Stimulated activated CD8-positive, alpha-beta memory T cell treated with anti-CD3 and anti-CD28 coated beads, Interleukin-7, amount 100 ng/mL, for 1 hour (primary cell): ENCODE measurements at regions not wholly inside any gene's neighbourhood (a gene's known extent, or its start where the extent isn't known, plus 50 kb on each side); places are given as distances from the start of the nearest gene placed in this dataset.

ENCODE experiments used
- DNase-seq, 2 donors: peaks; one replicate each; pipeline ENCODE4 v3.0.0-alpha.2; 2020; ENCODE audit warnings: low read depth in 2 of 2

DNA sequence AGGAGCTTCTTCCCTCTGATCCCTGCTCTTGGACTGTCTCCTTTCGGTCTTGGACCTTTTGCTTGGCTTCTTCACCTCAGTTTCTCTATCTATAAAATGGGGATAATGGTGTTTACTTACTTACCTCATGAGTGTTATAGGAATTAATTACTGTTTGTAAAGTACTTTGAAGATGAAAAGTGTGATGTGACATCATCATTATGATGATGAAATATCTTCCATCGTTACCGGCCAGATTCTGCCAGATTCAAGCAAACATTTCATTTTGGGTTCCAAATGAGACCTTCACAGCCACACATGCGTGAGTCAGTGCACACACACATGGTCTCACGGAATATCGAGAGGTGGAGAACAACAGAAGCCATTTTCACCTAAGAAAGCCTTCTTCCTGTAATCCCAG is 220.1 kb upstream of the RPL34 start:
- no peak for DNase-seq

DNA sequence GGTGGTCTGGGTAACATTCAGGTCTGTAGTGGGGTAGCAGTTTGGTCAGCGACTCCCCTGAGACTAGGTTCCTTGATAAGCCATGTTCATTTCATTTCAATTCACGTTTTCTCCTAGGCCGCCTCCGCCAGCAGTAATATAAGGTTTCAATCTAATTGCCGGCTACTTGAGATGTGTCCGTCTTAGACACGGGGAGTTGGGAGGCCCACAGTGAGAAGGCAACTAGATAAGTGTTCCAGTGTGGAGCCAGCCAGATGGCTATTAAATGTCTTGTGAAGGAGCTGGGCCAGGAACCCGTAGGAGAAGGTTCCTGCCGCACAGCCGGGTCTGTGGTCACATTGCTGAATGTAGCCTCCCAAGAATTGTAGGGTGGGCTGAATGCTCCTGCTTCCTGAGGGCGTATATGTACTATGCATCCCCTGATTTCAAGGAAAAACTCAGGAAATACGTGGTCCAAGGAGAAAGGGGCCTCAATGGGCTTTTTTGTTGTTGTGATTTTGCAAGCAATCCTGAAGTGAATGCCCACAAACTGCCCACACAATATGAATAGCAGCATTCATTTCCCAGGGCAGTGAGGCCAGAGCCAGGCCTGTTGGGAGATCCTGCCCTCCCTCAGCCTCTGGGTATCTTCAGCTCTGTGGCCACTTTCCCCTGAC is 220.6 kb upstream of the RPL34 start:
- no peak for DNase-seq

DNA sequence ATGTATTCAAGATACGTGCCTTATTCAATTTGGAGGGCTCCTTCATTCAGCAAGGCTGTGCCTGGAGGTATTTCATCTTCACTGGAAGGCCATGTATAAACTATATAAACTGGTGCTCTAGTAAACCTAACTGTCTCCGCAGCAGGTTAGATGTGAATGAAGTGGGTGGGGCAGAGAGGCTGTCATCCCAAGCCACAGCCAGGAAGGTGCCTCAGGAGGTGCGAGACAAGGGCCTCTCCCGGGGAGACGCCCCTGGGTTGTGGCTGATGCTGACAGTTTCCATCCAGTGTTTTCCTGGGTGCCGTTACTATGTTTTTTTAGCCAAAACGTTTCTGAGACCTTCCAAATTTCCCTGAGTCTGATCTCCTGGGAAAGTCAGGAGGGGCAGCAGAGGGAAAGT is 221.5 kb upstream of the RPL34 start:
- DNase-seq = no peak

DNA sequence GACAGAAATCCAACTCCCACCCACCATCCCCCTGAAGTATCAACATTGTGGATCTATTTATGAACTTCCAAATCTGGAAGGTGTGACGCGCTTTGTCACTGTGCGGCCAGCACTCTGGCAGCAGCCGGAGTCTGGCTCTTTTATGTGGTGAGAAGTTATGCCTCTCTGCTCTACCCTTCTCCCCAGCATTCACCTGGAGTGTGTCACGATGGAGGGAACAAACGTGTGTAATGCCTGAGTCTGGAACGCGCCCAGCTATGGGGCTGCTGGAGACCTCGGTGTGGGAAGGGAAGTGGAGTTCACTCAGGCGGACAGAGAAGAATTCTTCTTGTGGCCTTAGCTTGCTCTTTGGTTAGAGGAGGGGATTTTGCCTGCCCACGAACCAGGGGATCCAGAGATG is 222.1 kb upstream of the RPL34 start:
- no peak for DNase-seq

DNA sequence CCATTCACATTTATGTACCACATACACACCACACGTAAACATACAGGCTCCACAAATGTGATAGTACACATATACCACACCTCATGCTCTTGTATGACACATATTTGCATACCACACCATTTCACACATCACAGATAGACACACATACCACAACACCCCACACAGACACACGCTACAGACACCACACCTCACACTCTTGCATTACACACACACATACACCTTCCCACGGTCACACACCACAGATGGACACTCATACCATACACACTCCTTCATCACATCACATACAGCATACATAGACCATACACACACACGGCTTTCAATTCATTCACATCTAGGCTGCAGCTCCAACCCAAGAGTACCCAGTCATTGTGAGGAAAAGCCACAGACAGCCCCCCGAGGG is 222.5 kb upstream of the RPL34 start:
- no peak for DNase-seq

DNA sequence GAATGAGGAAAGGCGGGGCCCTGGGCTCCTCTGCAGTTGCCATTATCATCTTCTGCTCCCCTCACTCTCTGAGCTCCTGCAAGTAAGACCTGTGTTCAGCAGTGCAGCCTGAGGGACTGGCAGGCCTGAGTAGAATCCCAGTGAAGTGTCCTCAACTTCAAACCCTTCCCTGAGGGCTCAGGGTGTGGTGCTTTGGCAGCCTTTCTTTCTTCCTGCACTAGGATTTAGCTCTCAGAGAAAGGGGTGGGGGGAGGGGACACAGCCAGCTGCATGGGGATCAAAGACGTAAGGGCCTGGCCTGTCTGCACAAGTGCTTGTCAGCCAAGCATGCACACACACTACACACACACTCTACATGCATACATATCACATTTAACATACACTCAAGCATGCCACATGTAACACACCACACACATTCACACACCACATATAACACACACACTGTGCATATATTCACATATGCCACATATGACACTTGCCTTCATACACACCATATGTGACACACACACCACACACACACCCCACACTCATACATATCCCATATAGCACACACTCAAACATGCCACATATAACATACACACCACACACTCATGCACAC is 223.4 kb upstream of the RPL34 start:
- DNase-seq = no peak

DNA sequence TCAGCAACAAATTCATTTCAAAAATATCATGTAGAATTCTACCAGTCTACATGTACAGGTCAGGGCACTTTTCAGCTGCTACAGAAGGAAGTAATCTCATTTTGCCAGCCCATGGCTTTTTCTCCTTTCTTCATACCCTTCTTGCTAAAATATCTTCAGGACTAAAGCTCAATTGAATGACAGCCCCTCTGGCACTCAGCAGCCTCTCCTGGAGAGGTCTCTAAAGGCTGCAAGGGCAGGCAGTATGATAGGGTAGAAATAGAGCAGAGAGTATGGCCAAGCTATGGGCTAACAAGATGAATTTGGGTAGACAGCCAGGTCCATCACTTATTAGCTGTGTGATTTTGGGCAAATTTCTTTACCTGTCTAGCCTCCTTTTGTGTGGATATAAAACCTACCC is 224.6 kb upstream of the RPL34 start:
- DNase-seq = no peak

DNA sequence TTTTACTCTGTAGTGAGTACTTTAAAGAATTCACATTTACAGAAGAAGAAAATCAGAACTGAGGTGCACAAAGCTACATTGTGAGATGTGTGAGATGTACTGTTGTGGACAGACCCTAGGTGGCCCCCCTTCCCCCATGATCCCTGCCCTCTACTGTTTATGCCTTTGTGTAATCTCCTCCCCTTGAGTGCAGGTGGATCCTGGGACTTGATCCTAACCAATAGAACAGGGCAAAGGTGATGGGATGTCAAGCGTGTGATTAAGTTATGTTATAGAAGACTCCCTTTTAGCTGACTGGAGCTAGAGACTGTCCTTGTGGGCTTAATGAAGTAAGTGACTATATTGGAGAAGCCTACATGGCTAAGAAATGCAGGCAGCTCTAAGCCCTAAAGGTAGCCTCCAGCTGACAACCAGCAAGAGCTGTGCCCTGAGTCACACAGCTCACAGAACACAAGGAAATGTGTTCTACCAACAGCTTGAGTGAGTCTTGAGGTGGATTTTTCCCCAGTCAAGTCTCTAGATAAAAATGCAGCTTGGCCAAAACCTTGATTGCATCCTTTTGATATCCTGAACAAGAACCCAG is 225.2 kb upstream of the LEF1 start:
- no peak for DNase-seq

DNA sequence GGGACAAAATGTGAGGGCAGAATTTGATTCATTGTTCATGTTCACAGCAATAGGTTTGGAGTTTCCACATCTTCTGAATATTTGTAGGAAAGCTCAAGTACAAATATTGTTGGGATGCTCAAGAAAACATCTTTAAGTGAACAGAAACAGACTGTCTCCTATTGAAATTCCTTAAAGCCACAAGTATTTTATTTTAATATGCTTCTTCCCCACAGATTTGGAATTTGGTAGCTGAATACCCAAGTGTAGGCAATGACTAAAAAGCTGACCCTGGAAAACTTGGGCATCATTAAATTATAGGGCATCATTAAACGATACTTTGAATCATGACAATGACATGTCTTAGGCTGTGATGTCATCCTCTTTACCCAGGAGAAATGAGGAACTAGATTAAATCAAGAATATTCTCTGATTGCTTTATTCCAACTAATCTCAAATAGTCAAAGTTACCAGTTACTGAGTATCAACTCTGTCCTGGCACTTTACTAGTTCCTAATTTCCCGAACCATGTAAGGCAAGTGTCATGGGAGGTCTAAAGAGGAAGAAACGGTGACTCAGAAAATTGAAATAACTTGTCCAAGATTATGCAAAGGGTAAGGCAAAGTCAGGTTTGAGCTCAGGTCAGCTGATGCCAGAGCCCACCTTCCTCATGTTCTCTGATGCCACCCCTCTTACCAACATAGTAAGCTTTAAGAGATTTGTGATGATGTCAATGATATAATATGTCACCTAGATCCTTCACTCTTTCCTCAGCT is 223.1 kb upstream of the LEF1 start:
- DNase-seq = no peak

DNA sequence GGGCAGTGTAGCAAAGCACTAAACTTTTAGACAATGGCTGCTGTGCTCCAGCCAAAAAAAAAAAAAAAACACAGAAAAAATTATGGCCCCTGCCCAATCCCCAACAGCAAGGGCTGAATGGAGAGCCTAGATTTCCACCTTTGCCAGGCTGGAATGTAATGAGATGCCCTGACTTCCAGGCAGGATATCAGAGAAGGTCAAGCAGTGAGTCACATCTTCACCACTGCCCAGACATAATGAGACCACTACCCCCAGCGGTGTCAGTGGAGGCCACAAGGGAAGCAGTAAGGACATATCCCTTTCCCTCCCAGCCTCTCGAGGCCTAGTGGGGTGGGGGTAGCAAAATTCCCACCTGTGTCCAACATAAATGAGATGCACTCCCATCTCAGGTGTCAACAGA is 216.3 kb upstream of the LEF1 start:
- DNase-seq = no peak

DNA sequence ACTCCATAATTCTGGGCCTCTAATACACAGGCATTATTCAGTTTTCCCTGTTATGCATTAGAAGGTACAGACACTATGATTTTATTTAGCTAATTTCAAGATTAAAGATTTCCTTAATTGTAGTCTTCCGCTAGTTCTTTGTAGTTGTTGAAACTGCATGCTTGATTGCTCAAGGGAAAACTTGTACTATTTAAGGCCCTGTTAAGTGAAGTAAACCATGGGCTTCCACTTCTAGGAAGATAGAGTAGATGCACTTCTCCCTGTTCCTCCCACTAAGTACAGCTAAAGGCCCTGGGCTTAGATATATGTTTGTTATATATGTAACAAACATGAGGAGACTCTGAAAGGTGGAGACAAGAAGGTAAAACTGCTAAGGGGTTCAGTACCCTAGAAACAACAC is 215.8 kb upstream of the LEF1 start:
- DNase-seq = no peak

DNA sequence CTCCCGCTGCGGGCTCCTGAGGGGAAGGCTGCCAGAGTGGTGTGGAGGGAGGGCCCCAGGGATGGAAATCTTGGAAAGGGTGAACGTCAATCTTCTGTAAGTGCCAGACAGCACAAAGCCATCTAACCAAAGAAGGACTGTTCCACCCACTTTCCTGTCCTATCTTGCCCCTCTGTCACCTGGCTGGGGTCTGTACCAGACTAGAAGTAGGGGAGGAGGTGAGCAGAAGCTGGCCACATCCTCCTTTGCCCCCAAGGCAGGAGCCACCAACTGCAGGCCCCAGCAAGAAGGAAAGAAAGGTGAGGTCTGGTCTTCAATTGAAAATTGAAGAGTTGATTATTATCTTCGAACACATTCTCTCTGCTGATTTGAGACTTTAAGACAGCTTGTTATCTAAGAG is 214.4 kb upstream of the LEF1 start:
- no peak for DNase-seq

DNA sequence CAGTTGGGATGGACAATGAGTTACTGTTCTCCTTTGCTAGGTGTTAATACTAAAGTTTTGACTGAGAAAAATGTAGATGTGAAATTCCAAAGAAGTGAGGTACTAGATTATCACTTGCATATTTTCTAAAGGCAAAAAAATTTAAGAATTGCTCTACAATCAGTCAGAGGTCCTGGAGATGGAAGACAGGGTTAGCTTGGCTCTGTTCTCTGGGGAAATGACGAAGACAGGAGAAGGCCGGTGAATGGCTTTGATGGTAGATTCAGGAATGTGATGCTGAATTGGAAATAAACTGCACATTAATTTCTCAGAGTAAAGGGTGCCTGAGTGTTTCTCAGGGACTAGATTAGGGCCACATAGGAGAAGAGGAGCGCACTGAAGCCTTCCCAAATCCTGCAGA is 214.0 kb upstream of the LEF1 start:
- no peak for DNase-seq

DNA sequence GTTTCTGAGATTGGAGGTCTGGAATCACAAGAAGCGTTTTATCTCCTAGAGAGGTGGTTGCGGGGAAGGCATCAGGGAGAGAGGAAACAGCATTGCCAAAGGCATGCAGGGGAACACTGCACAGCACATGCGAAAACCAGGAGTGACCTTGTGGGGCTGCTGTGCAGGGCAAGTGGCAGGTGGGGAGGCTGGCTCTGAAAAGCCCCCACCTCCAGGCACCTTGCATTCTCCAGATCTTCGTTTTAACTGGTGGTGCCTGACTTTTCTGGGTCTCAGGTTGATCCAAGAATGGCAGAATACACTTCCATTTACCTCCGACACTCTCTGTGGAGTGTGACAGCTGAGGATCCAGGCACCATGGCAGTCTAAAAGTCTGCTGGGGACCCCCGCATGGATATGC is 209.4 kb upstream of the LEF1 start:
- no peak for DNase-seq

DNA sequence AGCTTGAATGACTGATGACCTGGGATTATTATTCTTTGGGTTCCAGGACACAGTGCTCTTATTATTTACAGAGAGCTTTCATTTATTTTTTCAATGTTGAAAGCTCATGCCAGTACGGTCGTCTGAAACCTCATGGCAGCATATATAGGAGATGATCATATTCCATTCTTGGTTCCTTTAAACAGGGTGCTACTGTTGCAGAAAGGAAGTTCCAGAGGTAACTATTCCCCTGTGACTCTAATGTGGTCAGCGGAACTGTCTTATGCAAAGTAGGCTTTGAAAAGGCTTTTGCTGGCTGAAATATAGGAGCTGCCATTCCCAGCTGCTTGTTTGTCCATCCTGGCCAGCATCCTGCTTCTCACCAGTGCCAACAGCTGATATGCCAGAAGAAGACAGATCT is 208.3 kb upstream of the LEF1 start:
- no peak for DNase-seq

DNA sequence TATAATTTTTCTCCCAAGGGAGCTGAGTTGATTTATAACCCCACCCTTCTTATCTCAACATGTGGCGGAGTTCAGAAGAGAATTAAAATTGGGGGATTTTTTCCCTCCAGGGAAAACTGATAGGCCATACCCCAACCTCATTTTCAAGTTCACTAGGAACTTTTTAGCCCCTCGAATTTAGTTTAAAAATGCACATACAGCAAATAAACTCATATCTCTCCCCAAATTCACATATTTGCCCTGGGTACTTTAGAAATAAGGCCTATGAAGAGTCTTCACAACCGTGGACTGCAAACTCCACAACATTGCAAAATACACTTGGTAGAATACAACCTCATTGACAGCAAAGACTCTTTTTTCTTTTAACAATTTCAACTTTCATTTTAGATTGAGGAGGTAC is 206.7 kb upstream of the LEF1 start:
- DNase-seq = no peak

DNA sequence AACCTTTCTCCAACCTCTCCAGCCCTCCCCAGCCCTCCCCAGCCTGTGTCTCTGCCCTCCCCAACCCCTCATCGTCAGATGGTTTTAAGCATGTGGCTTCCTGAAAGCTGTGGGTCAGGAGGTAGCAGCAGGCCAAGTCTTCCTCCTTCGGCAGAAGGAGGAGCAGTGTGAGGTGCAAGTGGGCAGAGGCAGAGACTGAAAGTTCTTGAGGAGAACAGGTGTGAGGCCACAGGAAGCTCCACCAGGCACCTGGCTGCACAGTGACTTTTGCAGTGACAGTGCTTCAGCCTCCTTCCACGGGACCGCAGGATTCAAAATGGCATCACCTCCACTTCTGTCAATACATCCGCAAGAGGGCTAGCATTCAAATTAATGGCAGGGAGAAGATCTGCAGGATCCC is 203.9 kb upstream of the LEF1 start:
- no peak for DNase-seq

DNA sequence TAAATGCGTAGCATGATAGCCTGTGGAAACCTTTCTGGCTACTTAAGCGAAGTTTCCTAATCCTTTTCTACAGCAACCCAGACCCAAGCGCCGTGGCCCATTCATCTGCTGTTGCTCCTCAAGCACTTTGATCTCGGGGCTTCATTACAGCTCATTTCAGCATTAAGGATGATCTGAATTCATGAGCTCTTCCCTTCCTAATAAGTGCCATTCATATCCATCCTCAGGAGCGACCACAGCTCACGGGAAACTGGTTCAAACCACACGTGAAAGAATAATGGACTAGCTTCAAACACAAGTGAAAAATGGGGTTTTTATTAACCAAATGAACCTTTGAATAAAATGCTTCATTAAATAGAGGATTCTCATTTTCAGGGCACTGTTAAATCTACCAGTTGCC is 202.6 kb upstream of the LEF1 start:
- DNase-seq = no peak

DNA sequence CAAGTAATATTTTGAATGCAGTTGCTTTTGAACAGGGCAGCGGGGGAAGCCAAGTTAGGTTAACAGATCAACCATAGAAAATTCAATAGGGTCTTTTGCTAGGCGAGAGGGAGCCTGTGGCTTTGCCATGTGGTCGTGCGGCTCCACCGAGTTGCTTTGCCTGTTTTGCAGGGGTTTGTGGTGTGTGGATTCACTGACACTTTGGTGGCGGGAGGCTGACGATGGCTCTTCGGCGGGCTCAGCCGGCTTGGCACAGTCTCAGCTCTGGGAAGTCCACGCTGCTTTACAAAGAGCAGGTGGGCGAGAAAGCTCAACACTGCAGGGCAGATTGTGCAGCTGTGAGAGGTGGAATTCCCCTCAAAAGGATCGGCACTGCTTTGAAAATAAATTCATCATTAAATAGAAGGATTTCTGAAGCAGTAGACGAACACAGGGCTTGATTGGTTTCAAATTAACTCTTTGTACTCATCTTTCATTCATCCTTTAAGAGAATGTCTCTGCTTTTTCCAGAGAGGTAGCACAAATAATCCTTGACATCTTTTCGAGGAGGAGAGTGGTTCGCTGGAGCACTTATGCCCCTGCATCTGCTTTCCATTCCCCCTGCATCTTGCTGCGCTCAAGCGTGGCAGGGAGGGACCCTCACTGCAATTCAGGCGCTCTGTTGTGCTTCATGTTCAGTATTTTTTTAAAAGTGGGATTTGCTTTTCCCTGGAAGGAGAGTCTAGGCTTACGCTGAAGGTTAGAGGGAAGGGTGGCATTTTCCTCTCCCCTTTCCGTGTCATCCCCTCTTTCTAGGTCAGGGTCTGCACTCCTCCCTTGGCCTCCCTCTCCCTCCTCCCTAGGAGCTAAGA is 201.8 kb upstream of the LEF1 start:
- no peak for DNase-seq

DNA sequence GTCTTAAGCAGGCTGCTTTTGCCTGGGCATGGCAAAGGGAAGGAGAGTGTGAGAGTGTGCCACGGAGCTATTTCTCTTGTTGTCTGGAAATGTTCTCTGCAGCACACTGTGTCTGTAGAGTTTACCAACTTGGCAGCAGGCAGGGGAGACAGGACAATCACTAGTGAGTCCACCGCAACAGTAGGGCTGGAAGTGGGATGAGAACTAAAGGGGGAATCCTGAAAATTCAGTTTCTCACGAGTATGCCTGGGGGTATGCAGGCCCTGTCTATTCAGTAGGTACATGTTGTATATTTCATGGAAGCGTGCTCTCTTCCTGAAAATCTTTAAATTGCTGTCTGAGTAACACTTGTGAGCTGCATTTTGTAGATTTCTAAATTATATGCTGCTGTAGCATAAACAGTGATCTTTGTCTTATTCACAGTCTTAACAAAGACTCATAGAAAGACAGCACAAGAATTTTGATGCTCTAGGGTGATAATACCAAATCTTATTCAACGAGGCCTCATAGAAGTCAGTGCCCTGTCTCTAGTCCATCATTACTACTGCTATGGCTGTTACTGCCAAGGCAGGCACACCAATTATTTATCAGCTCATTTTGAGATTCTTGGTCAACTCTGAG is 200.4 kb upstream of the LEF1 start:
- DNase-seq = no peak

DNA sequence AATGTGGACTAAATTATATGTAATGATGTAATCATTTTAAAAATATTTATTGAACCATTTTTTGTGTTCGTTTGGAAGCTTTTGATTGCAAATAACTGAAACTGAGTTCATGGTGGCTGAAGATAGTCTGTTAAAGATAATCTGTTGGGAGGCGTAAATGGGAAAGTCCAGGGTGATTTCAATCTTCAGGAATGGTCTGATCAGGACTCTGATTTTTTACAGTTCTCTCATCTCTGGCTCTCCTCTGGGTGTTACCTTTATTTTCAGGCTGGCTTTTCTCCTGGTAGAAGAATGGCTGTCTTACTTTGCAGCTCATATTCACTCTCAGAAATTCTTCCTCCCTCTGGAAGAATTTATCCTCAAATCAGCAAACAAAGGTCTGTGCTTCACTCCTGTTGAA is 199.0 kb upstream of the LEF1 start:
- no peak for DNase-seq

DNA sequence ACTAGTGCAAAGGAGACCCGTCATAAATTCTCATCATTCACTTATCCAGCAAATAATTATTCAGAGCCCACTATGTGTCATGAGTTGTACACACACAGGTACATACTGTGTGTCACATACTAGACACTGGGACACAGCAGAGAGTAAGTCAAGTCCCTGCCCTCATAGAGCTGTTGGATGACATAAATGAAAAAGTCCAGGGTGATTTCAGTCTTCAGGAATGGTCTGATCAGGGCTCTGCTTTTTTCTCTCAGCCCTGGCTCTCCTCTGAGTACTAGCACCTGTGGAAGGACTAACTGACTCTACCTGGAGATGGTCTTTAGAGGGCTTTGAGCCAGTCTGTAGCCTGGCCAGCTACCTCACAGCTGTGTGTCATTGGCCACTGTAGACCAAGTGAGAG is 198.0 kb upstream of the LEF1 start:
- DNase-seq = no peak
